ENCODE measurements at regions not wholly inside any gene's neighbourhood (a gene's known extent, or its start where the extent isn't known, plus 50 kb on each side); places are given as distances from the start of the nearest gene placed in this dataset.

GRCh38 chr5:173496129-173496882, 120.1 kb downstream of the BOD1 start:
- no peak overlapping the region for H3K27ac Mint-ChIP-seq (ENCODE audit: unreplicated experiment)
- POLR2A ChIA-PET = no interaction called here
- no TSS peak for BruUV-seq (replicated peaks)
- no peaks in the 10 kb centered on the region for H3K9me3 ChIP-seq
- no peaks in the 10 kb centered on the region for H3K36me3 ChIP-seq (ENCODE audit: control insufficient read depth, insufficient read depth, low read length)
- H3K4me3 Mint-ChIP-seq (ENCODE audit: unreplicated experiment) = no peak overlapping the region
- H3K36me3 Mint-ChIP-seq (ENCODE audit: insufficient read depth, unreplicated experiment) = no peaks in the 10 kb centered on the region
- DNase-seq = no peak
- no peak for TF ChIP-seq CTCF (IDR thresholded peaks at IDR 0.05; ENCODE audit: insufficient read depth in 1 of 2, low read depth in 1 of 2, low read length in 1 of 2, severe bottlenecking in 1 of 2, unreplicated experiment in 1 of 2)
- CTCF ChIA-PET = no interaction called here
- H3K27me3 Mint-ChIP-seq (ENCODE audit: insufficient read depth, unreplicated experiment) = no peaks in the 10 kb centered on the region
- H3K9me3 Mint-ChIP-seq (ENCODE audit: unreplicated experiment) = no peaks in the 10 kb centered on the region
- peaks cover 21% of the 10 kb centered on the region for H3K4me1 Mint-ChIP-seq (ENCODE audit: low read depth, unreplicated experiment)
- intact Hi-C loops (cut with micrococcal nuclease; ENCODE audit: unreplicated experiment) = no loop called here
- H3K4me3 ChIP-seq (ENCODE audit: low read depth, low read length) = no peak overlapping the region
- H3K4me1 ChIP-seq = peaks cover 25% of the 10 kb centered on the region
- no peaks in the 10 kb centered on the region for H3K27me3 ChIP-seq (replicated peaks; ENCODE audit: control insufficient read depth, insufficient read depth, low read length)

GRCh38 chr5:173495225-173495904, 121.1 kb downstream of the BOD1 start:
- ChIA-PET POLR2A (no interaction called here), CTCF (no interaction called here)
- Histone ChIP-seq H3K9me3 (no peaks in the 10 kb centered on the region), H3K4me1 (peaks cover 25% of the 10 kb centered on the region), H3K4me3 (ENCODE audit: low read depth, low read length) (no peak overlapping the region), H3K27me3 (replicated peaks; ENCODE audit: control insufficient read depth, insufficient read depth, low read length) (no peaks in the 10 kb centered on the region), H3K36me3 (ENCODE audit: control insufficient read depth, insufficient read depth, low read length) (no peaks in the 10 kb centered on the region)
- no peaks in the 10 kb centered on the region for H3K9me3 Mint-ChIP-seq (ENCODE audit: unreplicated experiment)
- no peak for DNase-seq
- H3K4me3 Mint-ChIP-seq (ENCODE audit: unreplicated experiment) = no peak overlapping the region
- H3K27me3 Mint-ChIP-seq (ENCODE audit: insufficient read depth, unreplicated experiment) = peaks cover 8% of the 10 kb centered on the region
- TF ChIP-seq CTCF (IDR thresholded peaks at IDR 0.05; ENCODE audit: insufficient read depth in 1 of 2, low read depth in 1 of 2, low read length in 1 of 2, severe bottlenecking in 1 of 2, unreplicated experiment in 1 of 2) = no peak
- H3K27ac Mint-ChIP-seq (ENCODE audit: unreplicated experiment) = no peak overlapping the region
- H3K36me3 Mint-ChIP-seq (ENCODE audit: insufficient read depth, unreplicated experiment) = no peaks in the 10 kb centered on the region
- no TSS peak for BruUV-seq (replicated peaks)
- H3K4me1 Mint-ChIP-seq (ENCODE audit: low read depth, unreplicated experiment) = peaks cover 21% of the 10 kb centered on the region
- intact Hi-C loops (cut with micrococcal nuclease; ENCODE audit: unreplicated experiment) = no loop called here

- Histone ChIP-seq H3K36me3 (ENCODE audit: control insufficient read depth, insufficient read depth, low read length) (no peaks in the 10 kb centered on the region), H3K4me3 (ENCODE audit: low read depth, low read length) (no peak overlapping the region), H3K27me3 (replicated peaks; ENCODE audit: control insufficient read depth, insufficient read depth, low read length) (no peaks in the 10 kb centered on the region), H3K4me1 (peaks cover 20% of the 10 kb centered on the region), H3K9me3 (no peaks in the 10 kb centered on the region)
- H3K4me3 Mint-ChIP-seq (ENCODE audit: unreplicated experiment) = no peak overlapping the region
- BruUV-seq (replicated peaks) = no TSS peak
- H3K4me1 Mint-ChIP-seq (ENCODE audit: low read depth, unreplicated experiment) = peaks cover 21% of the 10 kb centered on the region
- intact Hi-C loops (cut with micrococcal nuclease; ENCODE audit: unreplicated experiment) = no loop called here
- H3K9me3 Mint-ChIP-seq (ENCODE audit: unreplicated experiment) = no peaks in the 10 kb centered on the region
- H3K27ac Mint-ChIP-seq (ENCODE audit: unreplicated experiment) = no peak overlapping the region
- ChIA-PET CTCF (no interaction called here), POLR2A (no interaction called here)
- DNase-seq = no peak
- H3K27me3 Mint-ChIP-seq (ENCODE audit: insufficient read depth, unreplicated experiment) = peaks cover 8% of the 10 kb centered on the region
- TF ChIP-seq CTCF (IDR thresholded peaks at IDR 0.05; ENCODE audit: insufficient read depth in 1 of 2, low read depth in 1 of 2, low read length in 1 of 2, severe bottlenecking in 1 of 2, unreplicated experiment in 1 of 2) = no peak
- H3K36me3 Mint-ChIP-seq (ENCODE audit: insufficient read depth, unreplicated experiment) = no peaks in the 10 kb centered on the region
Observed at GRCh38 chr5:173494446-173494845, 122.0 kb downstream of the BOD1 start.

Data from Caco-2 (cell line).